ENCODE measurements at regions not wholly inside any gene's neighbourhood (a gene's known extent, or its start where the extent isn't known, plus 50 kb on each side); places are given as distances from the start of the nearest gene placed in this dataset.
"Not testable (repeated sequence)": the region's sequence is repeated elsewhere in the genome, so short reads cannot be mapped to it uniquely, and the experiment has no call there.

DNA sequence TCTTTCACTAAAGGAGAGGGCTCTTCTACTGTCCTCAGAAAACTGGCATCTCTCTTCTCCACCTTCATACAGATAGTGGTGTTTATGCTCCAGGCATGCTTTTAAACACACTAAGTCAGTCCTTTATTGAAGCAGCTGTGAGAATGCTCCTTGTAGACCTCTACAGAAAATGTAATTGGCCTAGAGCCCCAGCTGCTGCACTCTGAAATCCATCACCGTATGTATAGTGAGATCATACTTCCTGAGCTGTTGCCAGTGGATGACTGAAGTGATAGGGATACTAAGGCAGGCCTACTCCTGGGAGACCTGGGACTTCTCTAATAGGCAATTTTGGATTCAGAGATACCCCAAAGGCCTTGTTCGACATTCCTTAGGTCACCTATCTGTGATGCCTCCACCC lies 535.4 kb downstream of the RPS29 start:
- no peak overlapping the region for H3K4me3 ChIP-seq (ENCODE audit: low read depth, low read length)
- TF ChIP-seq, protein P1, sequence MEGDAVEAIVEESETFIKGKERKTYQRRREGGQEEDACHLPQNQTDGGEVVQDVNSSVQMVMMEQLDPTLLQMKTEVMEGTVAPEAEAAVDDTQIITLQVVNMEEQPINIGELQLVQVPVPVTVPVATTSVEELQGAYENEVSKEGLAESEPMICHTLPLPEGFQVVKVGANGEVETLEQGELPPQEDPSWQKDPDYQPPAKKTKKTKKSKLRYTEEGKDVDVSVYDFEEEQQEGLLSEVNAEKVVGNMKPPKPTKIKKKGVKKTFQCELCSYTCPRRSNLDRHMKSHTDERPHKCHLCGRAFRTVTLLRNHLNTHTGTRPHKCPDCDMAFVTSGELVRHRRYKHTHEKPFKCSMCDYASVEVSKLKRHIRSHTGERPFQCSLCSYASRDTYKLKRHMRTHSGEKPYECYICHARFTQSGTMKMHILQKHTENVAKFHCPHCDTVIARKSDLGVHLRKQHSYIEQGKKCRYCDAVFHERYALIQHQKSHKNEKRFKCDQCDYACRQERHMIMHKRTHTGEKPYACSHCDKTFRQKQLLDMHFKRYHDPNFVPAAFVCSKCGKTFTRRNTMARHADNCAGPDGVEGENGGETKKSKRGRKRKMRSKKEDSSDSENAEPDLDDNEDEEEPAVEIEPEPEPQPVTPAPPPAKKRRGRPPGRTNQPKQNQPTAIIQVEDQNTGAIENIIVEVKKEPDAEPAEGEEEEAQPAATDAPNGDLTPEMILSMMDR (IDR thresholded peaks at IDR 0.05; ENCODE audit: low read depth, low read length, missing control alignments): no peak
- no peak for DNase-seq (ENCODE audit: low read depth)

DNA sequence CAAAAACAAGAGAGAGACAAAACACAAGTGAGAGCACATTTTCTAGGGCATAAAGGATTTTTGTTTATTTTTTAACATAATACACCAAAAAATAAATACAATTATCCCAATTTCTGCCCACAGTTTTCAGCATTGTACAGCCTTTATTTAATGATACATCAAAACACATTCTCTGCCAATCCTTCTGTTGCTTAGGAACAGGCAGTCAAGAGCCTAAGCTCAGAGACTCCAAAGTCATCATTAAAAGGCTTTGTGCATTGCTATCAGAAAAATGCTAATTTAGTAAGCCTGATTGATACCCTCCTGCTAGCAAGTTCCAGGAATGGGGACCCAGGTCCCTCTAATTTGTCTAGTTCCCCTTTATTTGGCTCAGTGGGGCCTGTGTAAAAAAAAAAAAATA lies 536.5 kb downstream of the RPS29 start:
- DNase-seq (ENCODE audit: low read depth): no peak
- TF ChIP-seq, protein P1 (IDR thresholded peaks at IDR 0.05; ENCODE audit: low read depth, low read length, missing control alignments): no peak
- H3K4me3 ChIP-seq (ENCODE audit: low read depth, low read length): no peak overlapping the region

DNA sequence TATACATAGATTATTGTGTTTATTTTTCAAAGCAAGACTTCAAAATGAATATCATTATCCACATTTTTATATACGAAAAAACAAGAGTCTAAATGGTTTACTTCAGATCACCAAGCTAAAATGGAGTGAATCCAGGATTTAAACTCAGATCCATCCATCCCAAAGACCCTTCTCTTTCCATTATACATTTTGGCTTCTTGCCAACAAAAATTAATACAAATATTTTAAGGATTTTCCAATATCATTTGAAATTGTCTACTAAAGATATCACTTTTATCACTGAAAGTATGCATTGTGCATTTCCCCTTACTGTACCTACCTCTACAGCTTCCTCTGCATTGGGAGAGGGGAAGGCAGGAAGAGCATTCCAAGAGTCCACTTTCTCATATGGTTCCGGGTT lies 541.2 kb downstream of the RPS29 start:
- no peak overlapping the region for H3K4me3 ChIP-seq (ENCODE audit: low read depth, low read length)
- TF ChIP-seq, protein P1 (IDR thresholded peaks at IDR 0.05; ENCODE audit: low read depth, low read length, missing control alignments): no peak

DNA sequence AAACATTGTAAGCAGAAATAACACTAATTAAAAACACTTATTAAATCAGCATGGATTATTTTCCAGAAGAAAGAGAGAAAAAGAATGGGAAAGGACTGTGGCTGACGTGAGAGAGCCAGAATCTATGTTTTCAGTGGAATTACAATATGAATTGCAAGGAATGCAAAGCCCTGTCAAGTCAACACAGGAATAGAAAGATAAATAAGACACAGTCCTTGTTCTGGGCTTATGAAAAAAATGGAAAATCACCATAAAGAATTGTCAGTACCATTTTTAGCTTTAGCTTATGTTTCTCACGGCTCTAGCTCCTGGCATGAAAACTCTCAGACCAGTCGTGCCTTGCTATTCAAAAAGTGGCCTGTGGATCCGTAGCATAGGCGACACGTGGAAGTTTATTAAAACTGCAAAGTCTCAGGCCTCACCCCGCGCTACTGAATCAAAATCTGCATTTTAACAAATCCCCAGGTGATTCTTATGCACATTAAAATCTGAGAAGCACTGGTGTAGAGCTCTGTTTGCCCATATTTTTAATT lies 549.1 kb downstream of the RPS29 start:
- TF ChIP-seq, protein P1 (IDR thresholded peaks at IDR 0.05; ENCODE audit: low read depth, low read length, missing control alignments): no peak
- no peak overlapping the region for H3K4me3 ChIP-seq (ENCODE audit: low read depth, low read length)
- DNase-seq (ENCODE audit: low read depth): no peak

More for the DNA sequence above, 541.2 kb downstream of the RPS29 start:
- no peak for DNase-seq (ENCODE audit: low read depth)

DNA sequence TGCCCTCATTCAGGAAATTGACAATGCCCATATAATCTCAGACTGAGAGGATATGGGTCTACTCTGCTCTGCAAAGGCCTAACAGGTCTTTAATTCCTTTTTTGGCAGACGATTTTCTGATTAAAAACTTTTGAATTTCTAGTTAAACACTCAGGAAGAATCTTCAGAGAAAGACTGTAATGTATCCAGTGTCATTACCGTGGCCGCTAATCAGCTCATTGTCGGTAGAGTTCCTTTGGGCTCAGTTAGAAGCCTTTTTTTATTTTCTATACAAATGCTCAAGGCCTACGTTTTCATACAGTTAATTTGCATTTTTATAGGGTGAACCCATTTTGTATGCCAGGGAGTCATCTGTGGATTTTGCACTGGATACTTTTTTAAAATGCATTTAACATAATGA lies 549.9 kb downstream of the RPS29 start:
- no peak for DNase-seq (ENCODE audit: low read depth)
- TF ChIP-seq, protein P1 (IDR thresholded peaks at IDR 0.05; ENCODE audit: low read depth, low read length, missing control alignments): no peak

DNA sequence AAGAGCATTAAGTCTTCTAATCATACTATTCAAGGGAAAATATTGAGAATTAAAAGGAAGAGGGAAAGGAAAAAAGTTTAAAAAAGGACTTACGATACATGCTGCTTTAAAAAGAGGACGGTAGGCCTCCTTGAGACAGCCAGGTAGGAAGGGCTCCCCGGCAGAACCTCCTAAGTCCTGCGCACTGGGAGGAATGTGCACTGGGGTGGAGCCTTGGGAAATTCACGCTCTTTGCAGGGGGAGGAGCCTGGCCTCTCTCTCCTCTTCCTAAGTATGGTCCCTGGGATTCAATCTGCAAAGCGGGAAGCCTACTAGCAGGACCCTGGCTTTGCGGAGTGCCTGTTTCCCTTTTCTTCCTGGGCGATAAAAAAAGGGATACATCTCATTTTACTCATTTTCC lies 553.0 kb downstream of the RPS29 start:
- DNase-seq (ENCODE audit: low read depth): no peak
- TF ChIP-seq, protein P1 (IDR thresholded peaks at IDR 0.05; ENCODE audit: low read depth, low read length, missing control alignments): no peak
- H3K4me3 ChIP-seq (ENCODE audit: low read depth, low read length): no peak overlapping the region

More for the DNA sequence above, 549.9 kb downstream of the RPS29 start:
- H3K4me3 ChIP-seq (ENCODE audit: low read depth, low read length): no peak overlapping the region

DNA sequence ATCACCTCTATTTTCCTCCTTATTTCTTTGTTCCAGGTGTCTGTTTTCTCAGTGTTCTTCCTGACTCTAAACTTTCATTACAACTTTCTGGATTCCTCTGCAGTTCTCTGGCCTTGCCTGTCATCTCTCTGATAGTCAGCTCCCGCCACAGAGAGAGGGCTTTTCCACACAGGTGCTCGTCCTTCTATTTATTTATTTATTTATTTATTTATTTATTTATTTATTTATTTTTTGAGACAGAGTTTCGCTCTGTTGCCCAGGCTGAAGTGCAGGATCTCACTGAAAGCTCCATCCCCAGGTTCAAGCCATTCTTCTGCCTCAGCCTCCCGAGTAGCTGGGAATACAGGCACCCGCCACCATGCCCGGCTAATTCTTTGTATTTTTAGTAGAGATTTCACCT lies 554.5 kb downstream of the RPS29 start:
- H3K4me3 ChIP-seq (ENCODE audit: low read depth, low read length); DNase-seq (ENCODE audit: low read depth): not testable (repeated sequence)

All from GM12864 (cell line).